ENCODE measurements at regions not wholly inside any gene's neighbourhood (a gene's known extent, or its start where the extent isn't known, plus 50 kb on each side); places are given as distances from the start of the nearest gene placed in this dataset.

DNA sequence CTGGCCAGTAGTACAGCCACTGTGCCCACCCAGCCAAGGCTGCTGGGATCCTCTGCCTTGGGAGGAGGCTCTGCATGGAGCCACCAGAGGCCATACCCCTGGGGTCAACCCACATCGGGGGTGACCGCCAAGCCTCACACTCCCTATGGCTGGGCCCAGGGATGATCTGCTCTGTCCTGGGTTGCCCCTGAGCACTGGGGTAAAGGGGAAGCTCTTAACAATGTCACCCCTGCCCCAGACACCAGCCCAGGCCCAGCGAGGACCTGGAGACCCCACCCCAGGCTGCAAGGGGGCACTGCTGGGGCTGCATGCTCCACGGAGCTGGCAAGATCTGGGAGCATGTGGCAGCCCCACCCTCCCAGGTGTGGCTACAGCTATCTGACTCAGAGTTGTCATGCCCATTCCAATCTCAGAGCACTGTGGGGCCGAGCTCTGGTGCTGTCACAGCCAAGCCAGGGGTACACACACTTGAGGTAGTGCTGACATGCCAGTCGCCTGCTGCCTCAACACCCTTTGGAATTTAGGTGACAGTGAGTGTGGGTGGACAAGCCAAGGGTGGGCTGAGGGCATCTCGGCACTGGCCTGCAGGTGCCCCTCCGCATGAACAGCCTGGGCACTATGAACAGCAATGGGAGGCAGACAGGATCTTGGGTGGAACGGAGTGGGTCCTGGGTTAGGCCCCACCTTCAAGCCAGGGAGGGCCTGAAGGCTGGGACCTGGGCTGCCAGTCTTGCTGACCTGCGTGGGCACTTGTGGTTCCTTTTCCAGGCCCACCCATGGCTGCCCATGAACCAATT is 427.7 kb downstream of the LRRIQ3 start:
- TF ChIP-seq CSDC2 (CRISPR knock-in tag; IDR thresholded peaks at IDR 0.05) (no peak), ARNTL (CRISPR knock-in tag; IDR thresholded peaks at IDR 0.05; ENCODE audit: borderline replicate concordance, low read depth) (no peak), ZNF70 (CRISPR knock-in tag; IDR thresholded peaks at IDR 0.05) (no peak), GLIS3 (CRISPR knock-in tag; IDR thresholded peaks at IDR 0.05) (no peak), CSRNP3 (CRISPR knock-in tag; IDR thresholded peaks at IDR 0.05) (no peak), ZFP30 (CRISPR knock-in tag; IDR thresholded peaks at IDR 0.05) (no peak), TCF4 (CRISPR knock-in tag; IDR thresholded peaks at IDR 0.05; ENCODE audit: borderline replicate concordance) (no peak), ISL1 (CRISPR knock-in tag; IDR thresholded peaks at IDR 0.05) (no peak), RARB (CRISPR knock-in tag; IDR thresholded peaks at IDR 0.05) (no peak), ESRRG (CRISPR knock-in tag; IDR thresholded peaks at IDR 0.05) (no peak), TOX (CRISPR knock-in tag; IDR thresholded peaks at IDR 0.05; ENCODE audit: borderline replicate concordance) (no peak)
- ATAC-seq: no peak

DNA sequence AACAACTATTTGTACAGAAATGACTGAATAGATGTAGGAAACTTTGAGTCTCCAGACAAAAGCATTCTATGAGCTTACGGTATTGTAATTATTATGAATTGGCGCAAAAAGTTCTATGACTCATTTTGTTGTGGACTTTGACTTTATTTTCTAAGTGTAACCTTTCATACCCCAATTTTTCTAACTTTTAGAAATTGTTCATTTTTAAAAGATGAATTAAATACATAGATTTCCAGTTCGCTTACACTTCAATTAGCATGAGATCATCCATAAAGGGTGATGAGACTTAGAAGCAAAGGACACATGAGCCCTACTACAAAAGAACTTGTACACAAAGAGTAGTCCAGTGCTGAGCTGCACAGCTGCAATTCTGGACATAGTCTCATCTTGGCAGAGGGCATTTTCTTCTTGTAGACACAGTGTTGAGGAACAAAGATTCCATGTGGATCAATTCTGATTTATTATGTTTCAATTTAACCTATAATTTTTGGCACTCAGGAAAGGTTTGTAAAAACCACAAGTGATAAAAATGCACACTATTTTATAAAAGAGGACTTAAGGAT is 431.1 kb downstream of the LRRIQ3 start:
- TF ChIP-seq, protein P1, sequence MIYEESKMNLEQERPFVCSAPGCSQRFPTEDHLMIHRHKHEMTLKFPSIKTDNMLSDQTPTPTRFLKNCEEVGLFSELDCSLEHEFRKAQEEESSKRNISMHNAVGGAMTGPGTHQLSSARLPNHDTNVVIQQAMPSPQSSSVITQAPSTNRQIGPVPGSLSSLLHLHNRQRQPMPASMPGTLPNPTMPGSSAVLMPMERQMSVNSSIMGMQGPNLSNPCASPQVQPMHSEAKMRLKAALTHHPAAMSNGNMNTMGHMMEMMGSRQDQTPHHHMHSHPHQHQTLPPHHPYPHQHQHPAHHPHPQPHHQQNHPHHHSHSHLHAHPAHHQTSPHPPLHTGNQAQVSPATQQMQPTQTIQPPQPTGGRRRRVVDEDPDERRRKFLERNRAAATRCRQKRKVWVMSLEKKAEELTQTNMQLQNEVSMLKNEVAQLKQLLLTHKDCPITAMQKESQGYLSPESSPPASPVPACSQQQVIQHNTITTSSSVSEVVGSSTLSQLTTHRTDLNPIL (CRISPR knock-in tag; IDR thresholded peaks at IDR 0.05; ENCODE audit: low read depth): no peak
- TF ChIP-seq TSHZ2 (CRISPR knock-in tag; IDR thresholded peaks at IDR 0.05) (no peak), TCF4 (CRISPR knock-in tag; IDR thresholded peaks at IDR 0.05; ENCODE audit: borderline replicate concordance) (no peak), ARNTL (CRISPR knock-in tag; IDR thresholded peaks at IDR 0.05; ENCODE audit: borderline replicate concordance, low read depth) (no peak), RARB (CRISPR knock-in tag; IDR thresholded peaks at IDR 0.05) (no peak), GLIS3 (CRISPR knock-in tag; IDR thresholded peaks at IDR 0.05) (no peak), CSDC2 (CRISPR knock-in tag; IDR thresholded peaks at IDR 0.05) (no peak), ZNF8 (CRISPR knock-in tag; IDR thresholded peaks at IDR 0.05) (no peak), PPARA (CRISPR knock-in tag; IDR thresholded peaks at IDR 0.05; ENCODE audit: borderline replicate concordance) (no peak), OSR1 (CRISPR knock-in tag; IDR thresholded peaks at IDR 0.05) (no peak), ZFP30 (CRISPR knock-in tag; IDR thresholded peaks at IDR 0.05) (no peak), ZC3H10 (CRISPR knock-in tag; IDR thresholded peaks at IDR 0.05) (no peak), ZFP3 (CRISPR knock-in tag; IDR thresholded peaks at IDR 0.05) (no peak), POU6F1 (CRISPR knock-in tag; IDR thresholded peaks at IDR 0.05; ENCODE audit: borderline replicate concordance, low read depth) (no peak), ZNF565 (CRISPR knock-in tag; conservative IDR thresholded peaks at IDR 0.05; ENCODE audit: low read depth) (no peak), TOX (CRISPR knock-in tag; IDR thresholded peaks at IDR 0.05; ENCODE audit: borderline replicate concordance) (no peak), ESRRG (CRISPR knock-in tag; IDR thresholded peaks at IDR 0.05) (no peak), CSRNP3 (CRISPR knock-in tag; IDR thresholded peaks at IDR 0.05) (no peak)
- TF ChIP-seq, protein P2, sequence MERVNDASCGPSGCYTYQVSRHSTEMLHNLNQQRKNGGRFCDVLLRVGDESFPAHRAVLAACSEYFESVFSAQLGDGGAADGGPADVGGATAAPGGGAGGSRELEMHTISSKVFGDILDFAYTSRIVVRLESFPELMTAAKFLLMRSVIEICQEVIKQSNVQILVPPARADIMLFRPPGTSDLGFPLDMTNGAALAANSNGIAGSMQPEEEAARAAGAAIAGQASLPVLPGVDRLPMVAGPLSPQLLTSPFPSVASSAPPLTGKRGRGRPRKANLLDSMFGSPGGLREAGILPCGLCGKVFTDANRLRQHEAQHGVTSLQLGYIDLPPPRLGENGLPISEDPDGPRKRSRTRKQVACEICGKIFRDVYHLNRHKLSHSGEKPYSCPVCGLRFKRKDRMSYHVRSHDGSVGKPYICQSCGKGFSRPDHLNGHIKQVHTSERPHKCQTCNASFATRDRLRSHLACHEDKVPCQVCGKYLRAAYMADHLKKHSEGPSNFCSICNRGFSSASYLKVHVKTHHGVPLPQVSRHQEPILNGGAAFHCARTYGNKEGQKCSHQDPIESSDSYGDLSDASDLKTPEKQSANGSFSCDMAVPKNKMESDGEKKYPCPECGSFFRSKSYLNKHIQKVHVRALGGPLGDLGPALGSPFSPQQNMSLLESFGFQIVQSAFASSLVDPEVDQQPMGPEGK (CRISPR knock-in tag; IDR thresholded peaks at IDR 0.05; ENCODE audit: borderline replicate concordance): no peak
- no peak for ATAC-seq
